ENCODE measurements at regions not wholly inside any gene's neighbourhood (a gene's known extent, or its start where the extent isn't known, plus 50 kb on each side); places are given as distances from the start of the nearest gene placed in this dataset.

GRCh38 chr5:173781816-173782670, 106.1 kb upstream of the CPEB4 start (continued):
- TF ChIP-seq BCLAF1 (IDR thresholded peaks at IDR 0.05; ENCODE audit: borderline replicate concordance in 1 of 2, control insufficient read depth in 1 of 2, low read depth in 2 of 2, low read length in 1 of 2) (no peak), BRCA1 (IDR thresholded peaks at IDR 0.05) (no peak), BRCA1 (CRISPR knock-in tag; IDR thresholded peaks at IDR 0.05) (no peak), ELF2 (CRISPR knock-in tag; IDR thresholded peaks at IDR 0.05) (no peak), RNF219 (CRISPR knock-in tag; IDR thresholded peaks at IDR 0.05) (no peak), EP300 (IDR thresholded peaks at IDR 0.05; ENCODE audit: low read length) (peak; percentile 69; the same call in 1 of the 2 replicates), TCF7L2 (IDR thresholded peaks at IDR 0.05; ENCODE audit: low read depth, low read length) (no peak), PREB (CRISPR knock-in tag; IDR thresholded peaks at IDR 0.05) (no peak), CREB3L1 (IDR thresholded peaks at IDR 0.05; ENCODE audit: borderline replicate concordance, low read depth) (0 out of 2 replicates have a peak, but pooled peaks have one; percentile 10), MAFG (tag; conservative IDR thresholded peaks at IDR 0.05) (peak; percentile 64), THRB (CRISPR knock-in tag; conservative IDR thresholded peaks at IDR 0.05) (peak; percentile 65; the same call in 1 of the 2 replicates), ZNF263 (CRISPR knock-in tag; IDR thresholded peaks at IDR 0.05; ENCODE audit: borderline replicate concordance) (no peak), SP1 (CRISPR knock-in tag; IDR thresholded peaks at IDR 0.05) (no peak), CTCF (IDR thresholded peaks at IDR 0.05 in 2 of 3, conservative IDR thresholded peaks at IDR 0.05 in 1 of 3; ENCODE audit: insufficient read depth in 2 of 3, low read depth in 1 of 3, low read length in 3 of 3) (no peak), CBFA2T3 (IDR thresholded peaks at IDR 0.05) (no peak), ZSCAN29 (IDR thresholded peaks at IDR 0.05) (no peak)

Measured in K562 (cell line).